GM12874 (cell line): ENCODE measurements at regions not wholly inside any gene's neighbourhood (a gene's known extent, or its start where the extent isn't known, plus 50 kb on each side); places are given as distances from the start of the nearest gene placed in this dataset.

Experiments
- TF ChIP-seq, protein P1 (sequence below): IDR thresholded peaks from 2 replicates; pipeline ENCODE4 v1.5.1; 2011; ENCODE audit warnings: low read depth, mild to moderate bottlenecking, control low read depth, low read length, moderate library complexity; ENCODE audit not compliant: insufficient read depth

DNA sequence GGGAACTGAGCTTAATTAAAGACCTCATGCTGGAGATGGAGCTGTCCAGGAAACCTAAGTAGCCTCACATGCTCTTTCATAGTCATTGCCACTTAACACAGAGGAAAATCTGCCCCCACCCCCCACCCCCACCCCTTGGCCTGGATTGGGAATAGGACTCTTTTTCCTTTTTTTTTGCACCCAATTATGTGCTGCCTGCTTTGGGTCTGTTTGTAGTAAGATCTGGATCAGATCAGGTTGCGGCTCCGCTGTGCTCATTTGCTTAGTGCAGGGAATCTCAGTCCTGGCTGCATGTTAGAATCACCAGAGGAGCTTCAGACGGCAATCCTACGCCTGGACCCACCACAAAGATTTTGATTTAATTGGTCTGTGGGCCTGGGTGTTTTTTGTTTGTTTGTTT, 219.0 kb downstream of the UTP18 start:
- TF ChIP-seq, protein P1, sequence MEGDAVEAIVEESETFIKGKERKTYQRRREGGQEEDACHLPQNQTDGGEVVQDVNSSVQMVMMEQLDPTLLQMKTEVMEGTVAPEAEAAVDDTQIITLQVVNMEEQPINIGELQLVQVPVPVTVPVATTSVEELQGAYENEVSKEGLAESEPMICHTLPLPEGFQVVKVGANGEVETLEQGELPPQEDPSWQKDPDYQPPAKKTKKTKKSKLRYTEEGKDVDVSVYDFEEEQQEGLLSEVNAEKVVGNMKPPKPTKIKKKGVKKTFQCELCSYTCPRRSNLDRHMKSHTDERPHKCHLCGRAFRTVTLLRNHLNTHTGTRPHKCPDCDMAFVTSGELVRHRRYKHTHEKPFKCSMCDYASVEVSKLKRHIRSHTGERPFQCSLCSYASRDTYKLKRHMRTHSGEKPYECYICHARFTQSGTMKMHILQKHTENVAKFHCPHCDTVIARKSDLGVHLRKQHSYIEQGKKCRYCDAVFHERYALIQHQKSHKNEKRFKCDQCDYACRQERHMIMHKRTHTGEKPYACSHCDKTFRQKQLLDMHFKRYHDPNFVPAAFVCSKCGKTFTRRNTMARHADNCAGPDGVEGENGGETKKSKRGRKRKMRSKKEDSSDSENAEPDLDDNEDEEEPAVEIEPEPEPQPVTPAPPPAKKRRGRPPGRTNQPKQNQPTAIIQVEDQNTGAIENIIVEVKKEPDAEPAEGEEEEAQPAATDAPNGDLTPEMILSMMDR: no peak

DNA sequence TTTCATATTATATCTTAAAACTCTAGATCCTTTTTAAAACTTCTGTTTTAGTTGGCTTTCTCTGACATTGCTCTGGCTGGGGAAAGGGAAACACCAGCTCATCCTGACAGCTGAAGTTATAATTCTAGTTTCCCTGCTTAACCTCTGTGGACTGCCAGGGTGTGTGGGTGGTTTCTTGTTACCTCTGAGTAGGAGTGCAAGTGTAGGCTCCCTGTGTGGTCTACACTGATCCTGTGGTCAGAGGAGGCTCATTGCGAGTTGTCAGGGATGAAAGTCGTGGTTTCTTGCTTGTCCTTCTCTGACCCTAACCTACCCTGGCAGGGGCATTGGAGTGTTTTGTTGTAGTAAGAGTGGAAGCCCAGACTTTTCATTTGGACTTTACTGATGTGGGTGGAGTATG, 221.0 kb downstream of the UTP18 start:
- TF ChIP-seq, protein P1: no peak

DNA sequence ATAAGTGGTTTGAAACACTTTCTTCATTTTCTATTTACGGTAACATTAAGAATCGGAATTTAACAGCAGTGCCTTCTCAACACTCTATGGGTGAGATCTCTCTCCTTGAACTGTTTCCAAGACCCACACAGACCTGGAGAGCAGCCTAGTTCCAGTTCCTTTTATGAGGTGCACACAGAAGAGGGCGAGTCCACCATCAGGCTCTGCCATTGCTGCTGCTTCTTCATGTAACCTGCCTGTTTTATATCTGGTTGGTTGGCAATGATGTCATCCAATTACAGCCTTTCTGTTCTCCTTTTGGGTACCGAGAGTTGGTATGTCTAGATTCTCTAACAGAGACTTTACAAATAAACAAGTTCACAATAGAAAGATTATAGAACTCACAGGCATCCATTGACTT, 225.7 kb downstream of the UTP18 start:
- TF ChIP-seq, protein P1: no peak

DNA sequence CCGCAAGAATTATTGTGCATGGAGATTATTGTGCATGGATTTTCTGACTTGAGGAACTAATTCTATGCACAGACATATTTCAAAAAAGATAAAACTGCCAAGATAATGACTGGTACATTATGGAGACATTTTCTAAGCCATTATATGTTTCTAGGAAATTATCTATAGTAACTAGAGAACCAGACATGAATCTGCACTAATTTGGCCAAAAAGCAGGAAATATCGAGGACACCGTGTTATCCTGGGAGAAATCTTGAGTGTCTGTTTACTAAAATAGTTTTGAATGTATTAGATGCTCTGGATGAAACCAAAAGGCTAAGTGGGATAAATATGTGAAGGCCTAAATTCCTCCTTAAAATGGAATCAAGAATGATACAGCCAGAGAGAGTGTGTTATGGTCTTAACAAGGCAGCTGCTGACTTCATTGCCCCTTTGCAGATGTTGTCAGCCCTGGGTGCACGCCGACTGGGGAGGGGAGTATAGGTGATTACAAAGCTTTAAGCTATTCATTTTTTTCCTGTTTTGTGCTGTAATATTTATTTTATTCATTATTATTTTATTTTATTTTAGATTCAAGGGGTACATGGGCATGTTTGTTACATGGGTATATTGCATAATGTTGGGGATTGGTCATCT, 226.7 kb downstream of the UTP18 start:
- TF ChIP-seq, protein P1: no peak

DNA sequence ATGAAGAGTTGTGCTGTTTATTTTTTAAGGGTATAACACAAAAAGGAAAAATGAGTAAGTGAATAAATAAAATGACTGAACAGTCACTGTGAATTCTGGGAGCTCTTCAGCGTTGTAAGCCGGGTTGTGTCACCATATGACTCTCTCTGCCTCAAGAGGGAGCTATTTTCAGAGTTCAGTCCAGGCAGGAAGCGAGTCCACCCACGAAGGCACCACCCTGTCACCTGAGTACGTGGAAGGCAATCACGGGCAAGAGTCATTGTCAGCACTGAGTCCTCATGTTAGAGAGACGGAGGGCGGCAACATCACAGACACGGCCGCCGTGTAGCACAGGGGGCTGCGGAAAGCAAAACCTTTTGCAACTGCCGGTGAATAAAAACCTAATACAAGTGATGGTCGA, 227.6 kb downstream of the UTP18 start:
- TF ChIP-seq, protein P1: 0 out of 2 replicates have a peak, but pooled peaks have one; percentile 12

DNA sequence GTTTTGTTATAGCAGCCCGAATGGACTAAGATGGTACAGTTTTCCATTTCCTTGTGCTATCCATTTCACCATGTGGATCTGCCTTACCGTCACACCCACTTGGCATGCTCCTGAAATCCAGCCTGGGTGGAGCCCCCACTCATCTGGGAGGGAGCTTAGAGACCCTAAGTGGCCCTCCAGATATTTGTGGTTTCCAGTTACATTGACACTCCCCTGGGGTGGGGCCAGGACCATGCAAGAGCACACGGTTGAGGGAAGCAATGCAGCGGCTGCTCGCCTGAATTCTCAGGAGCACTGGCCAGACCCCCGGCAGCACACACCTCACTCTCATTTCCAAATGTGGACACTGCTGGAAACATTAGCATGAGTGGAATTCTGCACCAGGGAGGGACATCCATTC, 231.1 kb downstream of the UTP18 start:
- TF ChIP-seq, protein P1: no peak

DNA sequence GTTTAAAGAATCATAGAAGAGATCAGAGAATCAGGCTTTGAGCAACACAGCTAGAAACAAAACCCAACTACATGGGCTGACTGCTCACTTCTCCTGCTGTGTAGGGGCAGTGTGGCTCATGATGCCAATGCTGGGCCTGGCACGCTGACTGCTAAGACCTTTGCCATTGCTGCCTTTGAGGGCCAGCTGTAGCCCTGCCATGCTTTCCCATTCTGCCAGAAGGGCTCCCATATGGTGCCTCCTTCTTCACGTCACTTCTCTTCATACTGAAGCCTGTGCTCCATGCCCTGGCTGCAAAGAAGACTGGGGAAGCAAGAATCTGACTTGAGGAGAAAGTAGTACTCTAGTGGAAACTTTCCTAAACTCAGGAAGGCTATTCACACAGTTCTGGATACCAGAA, 232.9 kb downstream of the UTP18 start:
- TF ChIP-seq, protein P1: no peak
